PC-9 (cell line): ENCODE measurements at regions not wholly inside any gene's neighbourhood (a gene's known extent, or its start where the extent isn't known, plus 50 kb on each side); places are given as distances from the start of the nearest gene placed in this dataset.

ENCODE experiments used
- CTCF ChIP-seq: fragments of 200-600 bp; sonication (generic); conservative IDR thresholded peaks from 2 replicates; pipeline ENCODE4 v1.6.1; 2017; ENCODE audit warnings: mixed run types, antibody characterized with exemption, mild to moderate bottlenecking, moderate library complexity
- EZH2 ChIP-seq: fragments of 200-600 bp; sonication (generic); IDR thresholded peaks from 2 replicates; pipeline ENCODE4 v1.8.0; 2017; ENCODE audit warnings: antibody characterized with exemption, low read depth

GRCh38 chr1:9424261-9424660 is 115.0 kb upstream of the SLC25A33 start:
- TF ChIP-seq CTCF (no peak), EZH2 (no peak)
